ENCODE measurements at regions not wholly inside any gene's neighbourhood (a gene's known extent, or its start where the extent isn't known, plus 50 kb on each side); places are given as distances from the start of the nearest gene placed in this dataset.

DNA sequence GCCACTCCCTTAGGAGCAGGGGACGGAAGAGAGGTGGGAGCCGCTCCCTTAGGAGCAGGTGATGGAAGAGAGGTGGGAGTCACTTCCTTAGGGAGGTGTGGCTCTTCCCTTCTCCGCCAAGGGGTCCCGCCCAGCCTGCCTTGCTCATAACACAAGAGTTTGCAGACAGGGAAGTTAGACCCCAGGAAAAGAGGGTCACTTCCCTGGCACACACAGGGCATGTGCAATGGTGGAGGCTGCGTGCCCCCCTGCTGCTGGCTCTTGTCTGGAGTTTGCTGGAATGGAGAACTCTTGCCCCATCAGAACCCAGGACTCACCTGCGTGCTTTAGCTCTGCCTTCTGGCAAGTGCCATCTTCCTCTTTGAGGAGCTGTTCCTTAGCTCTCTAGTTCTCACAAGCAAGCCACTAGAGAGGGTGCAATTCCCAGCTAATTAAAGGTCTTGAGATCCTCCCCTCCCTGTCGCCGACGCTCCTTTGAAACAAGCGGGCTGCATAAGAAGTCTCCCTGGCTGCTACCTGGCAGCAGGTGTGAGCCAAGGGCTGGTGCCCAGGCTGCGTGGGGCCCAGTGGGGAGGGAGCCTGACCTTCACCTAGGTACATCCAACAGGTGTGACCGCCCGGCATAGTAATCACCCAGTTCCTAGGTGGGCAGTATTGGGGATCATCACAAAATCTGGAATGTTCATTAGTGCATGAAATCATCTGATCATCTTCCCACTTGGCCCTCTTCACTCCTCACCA is 281.6 kb downstream of the ZNF536 start:
- Histone ChIP-seq H3K27me3 (ENCODE audit: insufficient read depth, poor library complexity, severe bottlenecking) (no peaks in the 10 kb centered on the region), H3K27ac (replicated peaks) (no peak overlapping the region), H3K4me3 (replicated peaks; ENCODE audit: insufficient read depth, low read length) (no peak overlapping the region)
- DNase-seq (ENCODE audit: low read depth in 1 of 2, low spot score in 1 of 2) = no peak
- TF ChIP-seq, protein P1, sequence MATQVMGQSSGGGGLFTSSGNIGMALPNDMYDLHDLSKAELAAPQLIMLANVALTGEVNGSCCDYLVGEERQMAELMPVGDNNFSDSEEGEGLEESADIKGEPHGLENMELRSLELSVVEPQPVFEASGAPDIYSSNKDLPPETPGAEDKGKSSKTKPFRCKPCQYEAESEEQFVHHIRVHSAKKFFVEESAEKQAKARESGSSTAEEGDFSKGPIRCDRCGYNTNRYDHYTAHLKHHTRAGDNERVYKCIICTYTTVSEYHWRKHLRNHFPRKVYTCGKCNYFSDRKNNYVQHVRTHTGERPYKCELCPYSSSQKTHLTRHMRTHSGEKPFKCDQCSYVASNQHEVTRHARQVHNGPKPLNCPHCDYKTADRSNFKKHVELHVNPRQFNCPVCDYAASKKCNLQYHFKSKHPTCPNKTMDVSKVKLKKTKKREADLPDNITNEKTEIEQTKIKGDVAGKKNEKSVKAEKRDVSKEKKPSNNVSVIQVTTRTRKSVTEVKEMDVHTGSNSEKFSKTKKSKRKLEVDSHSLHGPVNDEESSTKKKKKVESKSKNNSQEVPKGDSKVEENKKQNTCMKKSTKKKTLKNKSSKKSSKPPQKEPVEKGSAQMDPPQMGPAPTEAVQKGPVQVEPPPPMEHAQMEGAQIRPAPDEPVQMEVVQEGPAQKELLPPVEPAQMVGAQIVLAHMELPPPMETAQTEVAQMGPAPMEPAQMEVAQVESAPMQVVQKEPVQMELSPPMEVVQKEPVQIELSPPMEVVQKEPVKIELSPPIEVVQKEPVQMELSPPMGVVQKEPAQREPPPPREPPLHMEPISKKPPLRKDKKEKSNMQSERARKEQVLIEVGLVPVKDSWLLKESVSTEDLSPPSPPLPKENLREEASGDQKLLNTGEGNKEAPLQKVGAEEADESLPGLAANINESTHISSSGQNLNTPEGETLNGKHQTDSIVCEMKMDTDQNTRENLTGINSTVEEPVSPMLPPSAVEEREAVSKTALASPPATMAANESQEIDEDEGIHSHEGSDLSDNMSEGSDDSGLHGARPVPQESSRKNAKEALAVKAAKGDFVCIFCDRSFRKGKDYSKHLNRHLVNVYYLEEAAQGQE (IDR thresholded peaks at IDR 0.05; ENCODE audit: insufficient replicate concordance, low read depth) = no peak
- TF ChIP-seq POLR2AphosphoS5 (IDR thresholded peaks at IDR 0.05; ENCODE audit: low read depth) = no peak
- no peak for TF ChIP-seq GABPA (IDR thresholded peaks at IDR 0.05; ENCODE audit: low read depth)
- no peak for TF ChIP-seq SPI1 (IDR thresholded peaks at IDR 0.05; ENCODE audit: borderline replicate concordance, low read depth)
- TF ChIP-seq, protein P2, sequence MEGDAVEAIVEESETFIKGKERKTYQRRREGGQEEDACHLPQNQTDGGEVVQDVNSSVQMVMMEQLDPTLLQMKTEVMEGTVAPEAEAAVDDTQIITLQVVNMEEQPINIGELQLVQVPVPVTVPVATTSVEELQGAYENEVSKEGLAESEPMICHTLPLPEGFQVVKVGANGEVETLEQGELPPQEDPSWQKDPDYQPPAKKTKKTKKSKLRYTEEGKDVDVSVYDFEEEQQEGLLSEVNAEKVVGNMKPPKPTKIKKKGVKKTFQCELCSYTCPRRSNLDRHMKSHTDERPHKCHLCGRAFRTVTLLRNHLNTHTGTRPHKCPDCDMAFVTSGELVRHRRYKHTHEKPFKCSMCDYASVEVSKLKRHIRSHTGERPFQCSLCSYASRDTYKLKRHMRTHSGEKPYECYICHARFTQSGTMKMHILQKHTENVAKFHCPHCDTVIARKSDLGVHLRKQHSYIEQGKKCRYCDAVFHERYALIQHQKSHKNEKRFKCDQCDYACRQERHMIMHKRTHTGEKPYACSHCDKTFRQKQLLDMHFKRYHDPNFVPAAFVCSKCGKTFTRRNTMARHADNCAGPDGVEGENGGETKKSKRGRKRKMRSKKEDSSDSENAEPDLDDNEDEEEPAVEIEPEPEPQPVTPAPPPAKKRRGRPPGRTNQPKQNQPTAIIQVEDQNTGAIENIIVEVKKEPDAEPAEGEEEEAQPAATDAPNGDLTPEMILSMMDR (IDR thresholded peaks at IDR 0.05; ENCODE audit: insufficient read depth, low read length) = no peak

DNA sequence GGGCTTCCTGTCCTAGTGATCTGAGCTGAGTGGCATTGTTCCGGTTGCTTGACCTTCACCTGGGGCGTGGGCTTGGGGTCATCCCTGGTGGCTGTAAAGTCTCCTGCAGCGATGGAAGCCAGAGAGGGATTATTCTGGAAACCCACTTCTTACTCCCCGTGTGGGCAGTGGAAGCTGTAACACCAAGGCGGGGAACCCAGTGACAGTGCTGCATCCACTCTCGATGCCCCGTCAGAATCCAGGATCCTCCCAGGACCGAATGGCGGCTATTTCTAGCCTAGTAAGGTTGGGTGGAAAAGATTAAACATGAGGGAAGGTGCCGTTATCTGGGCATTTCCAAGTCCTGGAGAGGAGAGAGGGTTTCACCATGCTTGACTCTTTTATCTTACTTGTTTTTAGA is 280.6 kb downstream of the ZNF536 start:
- H3K27me3 ChIP-seq (ENCODE audit: insufficient read depth, poor library complexity, severe bottlenecking) = no peaks in the 10 kb centered on the region
- DNase-seq (ENCODE audit: low read depth in 1 of 2, low spot score in 1 of 2) = no peak
- TF ChIP-seq, protein P1 (IDR thresholded peaks at IDR 0.05; ENCODE audit: insufficient replicate concordance, low read depth) = no peak
- TF ChIP-seq GABPA (IDR thresholded peaks at IDR 0.05; ENCODE audit: low read depth) (no peak), POLR2AphosphoS5 (IDR thresholded peaks at IDR 0.05; ENCODE audit: low read depth) (no peak), SPI1 (IDR thresholded peaks at IDR 0.05; ENCODE audit: borderline replicate concordance, low read depth) (no peak)
- TF ChIP-seq, protein P2 (IDR thresholded peaks at IDR 0.05; ENCODE audit: insufficient read depth, low read length) = no peak
- H3K4me3 ChIP-seq (replicated peaks; ENCODE audit: insufficient read depth, low read length) = no peak overlapping the region
- H3K27ac ChIP-seq (replicated peaks) = no peak overlapping the region

DNA sequence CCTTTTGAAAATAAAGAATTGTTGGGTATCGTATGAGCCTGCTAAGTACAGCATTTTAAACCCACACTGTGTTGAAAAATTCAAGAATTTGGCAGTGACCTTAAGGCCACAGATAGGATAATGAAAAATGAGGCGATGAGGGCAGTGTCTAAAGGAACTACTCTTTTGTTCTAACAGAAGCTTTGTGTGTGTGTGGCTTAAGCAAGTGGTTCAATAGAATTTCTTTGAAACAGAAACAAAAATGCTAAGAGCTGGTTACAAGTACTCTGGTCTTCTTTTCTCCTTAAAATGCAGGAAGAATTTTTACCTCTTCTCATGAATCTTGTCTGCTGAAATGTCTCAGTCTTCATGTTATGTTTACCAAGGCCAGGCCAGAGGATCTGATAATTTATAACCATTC is 279.5 kb downstream of the ZNF536 start:
- H3K4me3 ChIP-seq (replicated peaks; ENCODE audit: insufficient read depth, low read length) = no peak overlapping the region
- no peak for DNase-seq (ENCODE audit: low read depth in 1 of 2, low spot score in 1 of 2)
- TF ChIP-seq SPI1 (IDR thresholded peaks at IDR 0.05; ENCODE audit: borderline replicate concordance, low read depth) (no peak), GABPA (IDR thresholded peaks at IDR 0.05; ENCODE audit: low read depth) (no peak), POLR2AphosphoS5 (IDR thresholded peaks at IDR 0.05; ENCODE audit: low read depth) (no peak)
- TF ChIP-seq, protein P1 (IDR thresholded peaks at IDR 0.05; ENCODE audit: insufficient replicate concordance, low read depth) = no peak
- TF ChIP-seq, protein P2 (IDR thresholded peaks at IDR 0.05; ENCODE audit: insufficient read depth, low read length) = no peak
- H3K27ac ChIP-seq (replicated peaks) = no peak overlapping the region
- H3K27me3 ChIP-seq (ENCODE audit: insufficient read depth, poor library complexity, severe bottlenecking) = no peaks in the 10 kb centered on the region
